PFSK-1 (cell line): ENCODE measurements at regions not wholly inside any gene's neighbourhood (a gene's known extent, or its start where the extent isn't known, plus 50 kb on each side); places are given as distances from the start of the nearest gene placed in this dataset.

Experiments
- FOXP2 ChIP-seq: optimal IDR thresholded peaks from 2 replicates; pipeline ENCODE3; 2011; ENCODE audit warnings: borderline replicate concordance, control low read depth, inconsistent platforms; ENCODE audit not compliant: insufficient read depth; ENCODE audit errors: extremely low read length, extremely low read depth
- POLR2AphosphoS5 ChIP-seq: IDR thresholded peaks from 2 replicates; pipeline ENCODE4 v1.6.1; 2012; ENCODE audit warnings: low read depth, mild to moderate bottlenecking, control low read depth, low read length, moderate library complexity
- SIN3A ChIP-seq: IDR thresholded peaks from 2 replicates; pipeline ENCODE4 v1.6.1; 2012; ENCODE audit warnings: mild to moderate bottlenecking, low read length, moderate library complexity, borderline replicate concordance; ENCODE audit not compliant: insufficient read depth
- TAF1 ChIP-seq: IDR thresholded peaks from 2 replicates; pipeline ENCODE4 v1.6.1; 2012; ENCODE audit warnings: low read length, control low read depth, borderline replicate concordance; ENCODE audit not compliant: insufficient read depth
- TF ChIP-seq, protein P1 (sequence below), 2 experiments: IDR thresholded peaks; 2 replicates each; pipeline versions ENCODE4 v1.6.1 to v1.8.0; 2011 to 2012; ENCODE audit warnings: low read depth in 2 of 2, low read length in 2 of 2, control low read depth in 1 of 2, inconsistent platforms in 1 of 2, mild to moderate bottlenecking in 1 of 2, moderate library complexity in 1 of 2; ENCODE audit not compliant: insufficient read depth in 1 of 2

GRCh38 chr22:47633111-47633510 lies 870.7 kb downstream of the TBC1D22A start:
- TF ChIP-seq, protein P1, sequence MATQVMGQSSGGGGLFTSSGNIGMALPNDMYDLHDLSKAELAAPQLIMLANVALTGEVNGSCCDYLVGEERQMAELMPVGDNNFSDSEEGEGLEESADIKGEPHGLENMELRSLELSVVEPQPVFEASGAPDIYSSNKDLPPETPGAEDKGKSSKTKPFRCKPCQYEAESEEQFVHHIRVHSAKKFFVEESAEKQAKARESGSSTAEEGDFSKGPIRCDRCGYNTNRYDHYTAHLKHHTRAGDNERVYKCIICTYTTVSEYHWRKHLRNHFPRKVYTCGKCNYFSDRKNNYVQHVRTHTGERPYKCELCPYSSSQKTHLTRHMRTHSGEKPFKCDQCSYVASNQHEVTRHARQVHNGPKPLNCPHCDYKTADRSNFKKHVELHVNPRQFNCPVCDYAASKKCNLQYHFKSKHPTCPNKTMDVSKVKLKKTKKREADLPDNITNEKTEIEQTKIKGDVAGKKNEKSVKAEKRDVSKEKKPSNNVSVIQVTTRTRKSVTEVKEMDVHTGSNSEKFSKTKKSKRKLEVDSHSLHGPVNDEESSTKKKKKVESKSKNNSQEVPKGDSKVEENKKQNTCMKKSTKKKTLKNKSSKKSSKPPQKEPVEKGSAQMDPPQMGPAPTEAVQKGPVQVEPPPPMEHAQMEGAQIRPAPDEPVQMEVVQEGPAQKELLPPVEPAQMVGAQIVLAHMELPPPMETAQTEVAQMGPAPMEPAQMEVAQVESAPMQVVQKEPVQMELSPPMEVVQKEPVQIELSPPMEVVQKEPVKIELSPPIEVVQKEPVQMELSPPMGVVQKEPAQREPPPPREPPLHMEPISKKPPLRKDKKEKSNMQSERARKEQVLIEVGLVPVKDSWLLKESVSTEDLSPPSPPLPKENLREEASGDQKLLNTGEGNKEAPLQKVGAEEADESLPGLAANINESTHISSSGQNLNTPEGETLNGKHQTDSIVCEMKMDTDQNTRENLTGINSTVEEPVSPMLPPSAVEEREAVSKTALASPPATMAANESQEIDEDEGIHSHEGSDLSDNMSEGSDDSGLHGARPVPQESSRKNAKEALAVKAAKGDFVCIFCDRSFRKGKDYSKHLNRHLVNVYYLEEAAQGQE (IDR thresholded peaks at IDR 0.05; ENCODE audit: insufficient read depth in 1 of 2, low read depth in 2 of 2, low read length in 2 of 2), result no peak
- TF ChIP-seq POLR2AphosphoS5 (no peak), SIN3A (no peak), FOXP2 (no peak), TAF1 (no peak)

GRCh38 chr22:47632701-47633100 lies 870.3 kb downstream of the TBC1D22A start:
- TF ChIP-seq POLR2AphosphoS5 (no peak), SIN3A (no peak), FOXP2 (no peak), TAF1 (no peak)
- TF ChIP-seq, protein P1 (IDR thresholded peaks at IDR 0.05; ENCODE audit: insufficient read depth in 1 of 2, low read depth in 2 of 2, low read length in 2 of 2), result no peak

GRCh38 chr22:47631571-47632102 lies 869.2 kb downstream of the TBC1D22A start:
- no peak for TF ChIP-seq FOXP2
- TF ChIP-seq, protein P1 (IDR thresholded peaks at IDR 0.05; ENCODE audit: insufficient read depth in 1 of 2, low read depth in 2 of 2, low read length in 2 of 2), result no peak
- TF ChIP-seq POLR2AphosphoS5, result no peak
- TF ChIP-seq TAF1, result no peak
- no peak for TF ChIP-seq SIN3A

DNA sequence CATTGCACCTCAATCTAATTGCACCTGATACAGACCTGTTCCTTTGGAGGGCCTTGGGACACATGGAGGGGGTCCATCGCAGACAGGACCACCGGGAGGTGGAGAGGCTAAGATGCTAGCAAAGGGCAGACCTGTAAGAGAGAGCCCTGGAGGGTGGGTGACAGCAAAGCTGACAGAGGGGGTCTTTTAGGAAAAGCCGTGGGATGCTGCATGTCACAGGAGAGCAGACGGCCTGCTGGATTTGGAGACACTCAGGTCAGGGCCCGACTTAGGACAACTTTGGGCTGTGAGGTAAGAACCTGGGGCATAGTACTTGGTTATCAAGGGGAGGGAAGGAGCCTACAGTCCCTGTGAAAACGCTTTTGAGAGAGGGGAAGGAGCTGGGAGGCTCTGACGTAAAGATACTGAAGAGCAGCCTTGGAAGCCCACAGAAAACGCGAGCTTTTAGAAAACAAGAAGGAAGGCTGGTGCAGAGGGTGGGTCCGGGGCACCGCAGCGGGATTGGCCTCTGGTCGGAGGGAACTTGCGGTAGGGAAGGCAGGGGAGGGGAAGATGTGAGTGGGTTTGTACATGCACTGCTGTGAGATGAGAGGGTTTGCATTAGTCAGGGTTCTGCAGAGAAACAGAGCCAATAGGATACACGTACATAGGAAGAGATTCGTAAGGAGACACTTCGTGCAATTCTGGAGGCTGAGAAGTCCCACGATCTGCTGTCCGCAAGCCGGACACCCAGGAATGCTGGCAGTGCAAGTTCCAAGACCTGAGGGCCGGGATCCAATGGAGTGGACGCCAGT lies 868.5 kb downstream of the TBC1D22A start:
- TF ChIP-seq SIN3A (no peak), POLR2AphosphoS5 (no peak), TAF1 (no peak), FOXP2 (no peak)
- TF ChIP-seq, protein P1 (IDR thresholded peaks at IDR 0.05; ENCODE audit: insufficient read depth in 1 of 2, low read depth in 2 of 2, low read length in 2 of 2), result no peak
